GM23248 (cell line): ENCODE measurements at regions not wholly inside any gene's neighbourhood (a gene's known extent, or its start where the extent isn't known, plus 50 kb on each side); places are given as distances from the start of the nearest gene placed in this dataset.

Experiments used
- DNase-seq: peaks from one replicate; pipeline ENCODE4 v3.0.0-alpha.2; 2015
- H2AFZ ChIP-seq: fragments of 200-600 bp; sonication (generic); 2 replicates; pipeline ENCODE4 v1.6.1; 2016; ENCODE audit warnings: antibody characterized with exemption
- H3F3A ChIP-seq: fragments of 200-600 bp; sonication (generic); 2 replicates; pipeline ENCODE4 v1.6.1; 2016; ENCODE audit warnings: mild to moderate bottlenecking, antibody characterized with exemption, mixed run types; ENCODE audit not compliant: insufficient read depth
- H3K27ac ChIP-seq: fragments of 200-600 bp; sonication (generic); 2 replicates; pipeline ENCODE4 v1.5.1; 2016; ENCODE audit warnings: mild to moderate bottlenecking
- H3K27me3 ChIP-seq: fragments of 200-600 bp; sonication (generic); replicated peaks from 2 replicates; pipeline ENCODE4 v1.6.1; 2016; ENCODE audit warnings: mild to moderate bottlenecking; ENCODE audit not compliant: insufficient read depth
- H3K36me3 ChIP-seq: fragments of 200-600 bp; sonication (generic); 2 replicates; pipeline ENCODE4 v1.6.1; 2016; ENCODE audit warnings: low read depth, mild to moderate bottlenecking
- H3K4me1 ChIP-seq: fragments of 200-600 bp; sonication (generic); 2 replicates; pipeline ENCODE4 v1.6.1; 2016; ENCODE audit warnings: mild to moderate bottlenecking; ENCODE audit not compliant: insufficient read depth
- H3K4me2 ChIP-seq: fragments of 200-600 bp; sonication (generic); one replicate; pipeline ENCODE4 v1.6.1; 2016; ENCODE audit warnings: mild to moderate bottlenecking; ENCODE audit not compliant: unreplicated experiment
- H3K4me3 ChIP-seq: fragments of 200-600 bp; sonication (generic); 2 replicates; pipeline ENCODE4 v1.5.1; 2016; ENCODE audit warnings: mild to moderate bottlenecking
- H3K79me2 ChIP-seq: fragments of 200-600 bp; sonication (generic); 2 replicates; pipeline ENCODE4 v1.6.1; 2016; ENCODE audit warnings: mild to moderate bottlenecking; ENCODE audit not compliant: insufficient read depth
- H3K9ac ChIP-seq: fragments of 200-600 bp; sonication (generic); 2 replicates; pipeline ENCODE4 v1.6.1; 2016; ENCODE audit warnings: mild to moderate bottlenecking
- H3K9me2 ChIP-seq: fragments of 200-600 bp; sonication (generic); 2 replicates; pipeline ENCODE4 v1.6.1; 2016; ENCODE audit warnings: mixed run types, mild to moderate bottlenecking, moderate library complexity; ENCODE audit not compliant: insufficient read depth
- H3K9me3 ChIP-seq: fragments of 200-600 bp; sonication (generic); one replicate; pipeline ENCODE4 v1.6.1; 2017; ENCODE audit warnings: low read depth
- H4K20me1 ChIP-seq: fragments of 200-600 bp; sonication (generic); 2 replicates; pipeline ENCODE4 v1.6.0; 2016; ENCODE audit not compliant: insufficient read depth
- EZH2 ChIP-seq: fragments of 200-600 bp; sonication (generic); IDR thresholded peaks from 2 replicates; pipeline ENCODE4 v1.6.1; 2018; ENCODE audit warnings: antibody characterized with exemption, mild to moderate bottlenecking; ENCODE audit not compliant: insufficient read depth, poor library complexity, severe bottlenecking
- EZH2phosphoT487 ChIP-seq: fragments of 200-600 bp; sonication (generic); IDR thresholded peaks from 2 replicates; pipeline ENCODE4 v1.6.1; 2018; ENCODE audit warnings: antibody characterized with exemption, moderate library complexity, mild to moderate bottlenecking, low read depth; ENCODE audit not compliant: insufficient read depth
- WGBS, 2 experiments: methylation state at CpG; one replicate each; pipeline ENCODE4 v1.1.6; 2015 to 2017; ENCODE audit warnings: low lambda C conversion rate in 2 of 2, low coverage in 1 of 2; ENCODE audit errors: missing lambda C conversion rate in 2 of 2; 5-methylcytosine and 5-hydroxymethylcytosine counted together
- in situ Hi-C: fragments of 300-500 bp; cut with MboI; formaldehyde crosslinking; loops from 2 replicates; pipeline ENCODE4 v1.15.0; 2020

- DNase-seq = no peak
- Histone ChIP-seq H3K4me3 (no peak overlapping the region), H3K27me3 (no peaks in the 10 kb centered on the region), H3K9ac (no peak overlapping the region), H4K20me1 (no peaks in the 10 kb centered on the region), H3K9me2 (no peaks in the 10 kb centered on the region), H3K27ac (no peak overlapping the region), H3F3A (no peaks in the 10 kb centered on the region), H3K4me2 (no peak overlapping the region), H2AFZ (no peak overlapping the region), H3K9me3 (no peaks in the 10 kb centered on the region), H3K4me1 (no peaks in the 10 kb centered on the region), H3K36me3 (no peaks in the 10 kb centered on the region), H3K79me2 (no peaks in the 10 kb centered on the region)
- 35 to 54% methylated on average over 11 to 12 of the region's 12 CpGs for WGBS, 2 experiments
- TF ChIP-seq EZH2 = no peak
- in situ Hi-C loops = no loop called here
Measured at GRCh38 chr20:16975682-16976081, 227.5 kb downstream of the OTOR start.

GRCh38 chr20:16978497-16978896, 230.3 kb downstream of the OTOR start:
- Histone ChIP-seq H3K4me3 (no peak overlapping the region), H3K27ac (no peak overlapping the region), H4K20me1 (no peaks in the 10 kb centered on the region), H3K4me2 (no peak overlapping the region), H3K36me3 (no peaks in the 10 kb centered on the region), H3K4me1 (no peaks in the 10 kb centered on the region), H3K9me2 (no peaks in the 10 kb centered on the region), H2AFZ (no peak overlapping the region), H3F3A (no peaks in the 10 kb centered on the region), H3K27me3 (no peaks in the 10 kb centered on the region; the same call in 1 of the 2 replicates), H3K9ac (no peak overlapping the region), H3K9me3 (no peaks in the 10 kb centered on the region), H3K79me2 (no peaks in the 10 kb centered on the region)
- no peak for DNase-seq
- in situ Hi-C loops = no loop called here
- TF ChIP-seq EZH2 = no peak
- no peak for TF ChIP-seq EZH2phosphoT487
- WGBS, 2 experiments = 15 to 29% methylated on average over 1 of the region's 1 CpG

GRCh38 chr20:16982091-16982726, 234.1 kb downstream of the OTOR start:
- Histone ChIP-seq H3K9ac (no peak overlapping the region), H3K27ac (no peak overlapping the region), H3K4me3 (no peak overlapping the region), H3K9me2 (no peaks in the 10 kb centered on the region), H3K4me1 (no peaks in the 10 kb centered on the region), H3K4me2 (no peak overlapping the region), H3K79me2 (no peaks in the 10 kb centered on the region), H4K20me1 (no peaks in the 10 kb centered on the region), H3K27me3 (no peaks in the 10 kb centered on the region; the same call in 1 of the 2 replicates), H3K9me3 (no peaks in the 10 kb centered on the region), H2AFZ (no peak overlapping the region), H3K36me3 (no peaks in the 10 kb centered on the region), H3F3A (no peaks in the 10 kb centered on the region)
- DNase-seq = no peak
- 12 to 30% methylated on average over 3 to 4 of the region's 4 CpGs for WGBS, 2 experiments
- in situ Hi-C loops = no loop called here
- no peak for TF ChIP-seq EZH2
- TF ChIP-seq EZH2phosphoT487 = no peak

- H4K20me1 ChIP-seq = no peaks in the 10 kb centered on the region
- H3K4me1 ChIP-seq = no peaks in the 10 kb centered on the region
- H3F3A ChIP-seq = no peaks in the 10 kb centered on the region
- no peak overlapping the region for H2AFZ ChIP-seq
- H3K9me3 ChIP-seq = no peaks in the 10 kb centered on the region
- H3K9me2 ChIP-seq = no peaks in the 10 kb centered on the region
- no peak for DNase-seq
- no peak overlapping the region for H3K27ac ChIP-seq
- H3K79me2 ChIP-seq = no peaks in the 10 kb centered on the region
- TF ChIP-seq EZH2phosphoT487 (no peak), EZH2 (no peak)
- H3K4me2 ChIP-seq = no peak overlapping the region
- no peak overlapping the region for H3K9ac ChIP-seq
- H3K36me3 ChIP-seq = no peaks in the 10 kb centered on the region
- H3K4me3 ChIP-seq = no peak overlapping the region
- in situ Hi-C loops = no loop called here
- H3K27me3 ChIP-seq = no peaks in the 10 kb centered on the region; the same call in 1 of the 2 replicates
Measured at GRCh38 chr20:16984481-16984880, 236.3 kb downstream of the OTOR start.
